IPS-18a (cell line): ENCODE measurements at regions not wholly inside any gene's neighbourhood (a gene's known extent, or its start where the extent isn't known, plus 50 kb on each side); places are given as distances from the start of the nearest gene placed in this dataset.

Experiments used
- H3K27ac ChIP-seq: one replicate; pipeline ENCODE4 v1.5.1; 2013; ENCODE audit warnings: low read length
- H3K27me3 ChIP-seq: one replicate; pipeline ENCODE4 v1.6.1; 2013; ENCODE audit warnings: mild to moderate bottlenecking, low read length; ENCODE audit not compliant: control insufficient read depth, insufficient read depth
- H3K36me3 ChIP-seq: one replicate; pipeline ENCODE4 v1.6.1; 2013; ENCODE audit warnings: low read depth, low read length; ENCODE audit not compliant: control insufficient read depth
- H3K4me1 ChIP-seq: one replicate; pipeline ENCODE4 v1.6.1; 2013; ENCODE audit warnings: low read depth, low read length; ENCODE audit not compliant: control insufficient read depth
- H3K4me3 ChIP-seq: one replicate; pipeline ENCODE4 v1.5.1; 2013; ENCODE audit warnings: low read length
- H3K9ac ChIP-seq: one replicate; pipeline ENCODE4 v1.6.1; 2013; ENCODE audit warnings: mild to moderate bottlenecking, low read length, moderate library complexity
- H3K9me3 ChIP-seq: one replicate; pipeline ENCODE4 v1.6.1; 2013; ENCODE audit warnings: low read depth, low read length; ENCODE audit not compliant: control insufficient read depth

DNA sequence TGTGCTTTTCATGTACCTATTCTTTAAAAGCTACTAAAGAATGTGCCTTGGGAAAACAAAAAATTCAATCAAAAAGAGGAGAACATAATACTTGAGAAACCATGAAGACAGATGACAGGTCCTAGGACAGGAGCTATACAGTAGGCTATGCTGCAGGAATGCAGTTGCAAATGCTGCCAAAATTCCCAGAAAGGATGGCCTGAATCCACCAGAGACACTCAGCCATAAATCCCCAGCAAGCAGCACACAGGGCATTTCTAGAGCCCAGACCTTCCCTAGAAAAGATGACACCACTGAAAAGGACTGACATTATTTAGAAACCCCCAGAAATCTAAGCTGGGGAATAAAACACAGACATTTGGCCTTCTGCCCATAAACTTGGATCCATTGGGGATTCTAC lies 237.3 kb downstream of the C7orf25 start:
- Histone ChIP-seq H3K9ac (no peak overlapping the region), H3K36me3 (no peaks in the 10 kb centered on the region), H3K4me1 (no peaks in the 10 kb centered on the region), H3K27ac (no peak overlapping the region), H3K4me3 (no peak overlapping the region), H3K9me3 (no peaks in the 10 kb centered on the region), H3K27me3 (no peaks in the 10 kb centered on the region)

DNA sequence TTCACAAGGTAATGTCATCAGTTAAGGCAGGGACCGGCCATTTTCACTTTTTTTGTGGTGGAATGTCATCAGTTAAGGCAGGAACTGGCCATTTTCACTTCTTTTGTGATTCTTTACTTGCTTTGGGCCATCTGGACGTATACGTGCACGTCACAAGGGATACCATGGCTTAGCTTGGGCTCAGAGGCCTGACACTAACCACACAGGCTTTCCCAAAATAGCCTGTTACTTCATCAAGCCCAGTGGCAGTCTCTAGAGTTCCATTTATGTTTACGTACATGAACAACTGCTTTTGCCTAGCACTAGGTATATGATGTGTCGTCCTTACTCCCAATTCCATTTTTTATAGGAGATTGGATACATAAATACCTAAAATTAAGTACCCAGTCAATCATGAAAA lies 237.9 kb downstream of the C7orf25 start:
- no peak overlapping the region for H3K9ac ChIP-seq
- H3K4me3 ChIP-seq, result no peak overlapping the region
- no peaks in the 10 kb centered on the region for H3K9me3 ChIP-seq
- H3K27ac ChIP-seq, result no peak overlapping the region
- H3K4me1 ChIP-seq, result no peaks in the 10 kb centered on the region
- H3K36me3 ChIP-seq, result no peaks in the 10 kb centered on the region
- no peaks in the 10 kb centered on the region for H3K27me3 ChIP-seq

DNA sequence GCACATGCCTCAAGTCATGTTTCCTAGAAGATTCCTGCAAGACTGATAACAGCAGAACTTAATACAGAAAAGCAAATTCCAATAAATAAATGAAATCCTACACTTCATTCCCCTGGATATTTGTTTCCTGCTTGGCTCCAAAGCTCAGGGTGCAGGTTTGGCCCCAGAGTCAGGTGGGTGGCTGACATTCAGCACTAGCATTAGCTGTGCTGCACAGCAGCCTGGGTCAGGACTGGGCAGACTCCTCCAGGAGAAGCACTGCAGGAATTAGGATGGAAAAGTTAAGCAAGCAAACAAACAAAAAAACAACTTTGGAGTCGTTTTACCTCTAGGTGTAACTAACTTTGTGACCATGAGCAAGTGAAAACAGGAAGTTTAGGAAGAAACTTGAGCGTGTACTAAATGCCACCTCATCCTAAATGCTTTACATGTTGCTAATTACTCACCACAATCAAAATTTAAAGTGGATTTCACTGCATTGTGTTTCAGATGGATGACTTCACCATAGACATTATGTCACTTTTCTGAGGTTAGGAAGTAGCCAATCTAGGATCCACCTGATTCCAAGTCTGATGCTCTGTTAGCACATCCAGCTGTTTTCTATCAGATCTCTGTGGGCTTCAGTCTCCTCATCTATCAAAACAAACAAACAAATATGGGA lies 239.4 kb downstream of the C7orf25 start:
- no peak overlapping the region for H3K9ac ChIP-seq
- H3K36me3 ChIP-seq, result no peaks in the 10 kb centered on the region
- no peaks in the 10 kb centered on the region for H3K27me3 ChIP-seq
- no peak overlapping the region for H3K4me3 ChIP-seq
- H3K27ac ChIP-seq, result no peak overlapping the region
- no peaks in the 10 kb centered on the region for H3K4me1 ChIP-seq
- peaks cover 2% of the 10 kb centered on the region for H3K9me3 ChIP-seq

DNA sequence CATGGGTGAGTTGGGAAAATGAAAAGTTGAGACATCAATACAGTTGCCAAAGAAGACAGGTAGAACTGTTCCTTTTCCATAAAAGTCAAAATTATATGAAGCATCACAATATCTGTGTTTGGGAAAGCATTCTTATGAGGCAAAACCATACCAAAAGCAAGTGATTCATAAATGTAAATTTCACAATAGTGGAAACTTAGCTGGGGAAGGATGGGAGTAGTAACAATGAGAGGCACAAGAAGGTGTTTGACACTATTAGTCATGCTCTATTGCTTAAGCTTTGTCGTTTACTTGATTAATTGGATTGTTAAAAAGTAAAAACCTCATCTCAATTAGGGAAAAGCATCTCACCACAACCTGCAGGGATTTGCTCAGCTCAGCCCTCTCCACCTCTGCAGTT lies 240.2 kb downstream of the C7orf25 start:
- Histone ChIP-seq H3K4me3 (no peak overlapping the region), H3K9ac (no peak overlapping the region), H3K27me3 (no peaks in the 10 kb centered on the region), H3K4me1 (no peaks in the 10 kb centered on the region), H3K36me3 (no peaks in the 10 kb centered on the region), H3K27ac (no peak overlapping the region), H3K9me3 (peaks cover 11% of the 10 kb centered on the region)

DNA sequence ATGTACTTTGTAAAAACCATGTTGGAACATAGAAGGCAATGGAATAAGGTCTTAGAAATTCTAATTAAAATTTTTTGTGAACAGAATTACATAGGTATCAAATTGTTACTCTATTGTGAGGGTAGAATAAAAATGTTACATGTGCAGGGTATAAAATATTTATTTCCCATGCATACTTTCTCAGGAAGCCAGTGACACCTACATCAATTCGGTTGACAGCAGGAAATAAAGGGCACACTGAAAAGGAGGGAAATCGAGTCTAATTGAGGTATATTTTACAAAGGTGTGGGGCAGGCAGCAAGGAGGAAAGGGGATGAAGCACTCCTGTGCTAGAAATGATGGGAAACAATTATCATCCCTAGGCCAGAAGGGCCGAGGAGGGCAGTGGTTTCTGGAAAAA lies 244.9 kb downstream of the C7orf25 start:
- Histone ChIP-seq H3K9ac (no peak overlapping the region), H3K27ac (no peak overlapping the region), H3K36me3 (no peaks in the 10 kb centered on the region), H3K4me1 (no peaks in the 10 kb centered on the region), H3K27me3 (no peaks in the 10 kb centered on the region), H3K4me3 (no peak overlapping the region), H3K9me3 (peaks cover 12% of the 10 kb centered on the region)

DNA sequence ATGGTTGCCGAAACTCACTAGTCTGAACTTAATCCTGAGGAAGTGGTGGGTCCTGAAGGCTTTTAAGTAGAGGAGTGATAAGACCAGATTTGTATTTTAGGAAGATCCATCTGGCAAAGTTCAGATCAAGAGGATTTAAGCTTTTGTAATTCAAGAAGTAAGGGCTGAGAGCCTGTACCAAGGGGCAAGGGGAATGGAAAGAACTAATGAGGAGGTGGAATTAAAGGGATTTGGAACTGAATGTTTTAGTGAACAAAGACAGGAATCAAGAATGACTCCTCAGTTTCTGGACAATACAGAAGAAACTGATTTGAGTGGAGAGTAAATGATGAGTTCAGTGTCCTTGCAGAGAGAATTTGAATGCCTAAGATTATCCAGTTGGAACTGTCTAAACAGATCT lies 249.0 kb downstream of the C7orf25 start:
- no peak overlapping the region for H3K4me3 ChIP-seq
- H3K27ac ChIP-seq, result no peak overlapping the region
- no peaks in the 10 kb centered on the region for H3K4me1 ChIP-seq
- H3K27me3 ChIP-seq, result no peaks in the 10 kb centered on the region
- H3K9me3 ChIP-seq, result peaks cover 16% of the 10 kb centered on the region
- no peaks in the 10 kb centered on the region for H3K36me3 ChIP-seq
- no peak overlapping the region for H3K9ac ChIP-seq

DNA sequence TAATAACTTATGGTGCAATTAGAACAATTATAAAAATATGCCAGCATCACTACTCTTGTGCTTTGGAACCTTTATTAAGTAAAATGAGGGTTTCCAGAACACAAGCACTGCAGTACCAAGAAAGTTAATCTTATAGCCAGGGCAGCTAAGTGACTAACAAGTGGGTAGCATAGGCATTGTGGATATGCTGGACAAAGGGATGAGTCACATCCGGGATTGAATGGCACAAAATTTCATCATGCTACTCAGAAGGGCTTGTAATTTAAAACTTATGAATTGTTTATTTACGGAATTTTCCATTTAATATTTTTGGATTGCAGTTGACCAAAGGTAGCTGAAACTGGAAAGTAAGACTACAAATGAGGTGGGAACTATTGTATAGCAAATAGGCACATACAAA lies 250.6 kb downstream of the C7orf25 start:
- Histone ChIP-seq H3K36me3 (no peaks in the 10 kb centered on the region), H3K4me3 (no peak overlapping the region), H3K4me1 (no peaks in the 10 kb centered on the region), H3K9me3 (peaks cover 4% of the 10 kb centered on the region), H3K9ac (no peak overlapping the region), H3K27ac (no peak overlapping the region), H3K27me3 (no peaks in the 10 kb centered on the region)

DNA sequence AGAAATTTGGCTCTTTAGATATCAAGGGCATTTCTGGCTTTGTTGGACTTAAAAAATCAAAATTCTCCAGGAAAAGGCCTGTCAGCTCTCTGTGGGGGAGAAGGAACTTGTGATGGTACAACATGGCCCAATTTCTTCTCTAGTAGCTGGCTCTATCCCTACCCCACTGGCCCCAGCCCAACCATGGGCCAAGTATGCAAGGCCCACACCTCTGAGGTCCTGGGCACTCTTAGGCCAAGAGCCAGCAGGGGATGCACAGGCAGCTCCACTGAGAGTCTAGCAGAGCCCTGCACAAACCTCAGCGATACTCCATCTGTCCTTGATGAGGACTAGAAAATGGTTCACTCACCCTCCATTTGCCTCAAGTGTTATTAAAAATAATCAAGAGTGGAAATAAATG lies 261.2 kb downstream of the C7orf25 start:
- Histone ChIP-seq H3K36me3 (no peaks in the 10 kb centered on the region), H3K27ac (no peak overlapping the region), H3K4me1 (no peaks in the 10 kb centered on the region), H3K4me3 (no peak overlapping the region), H3K9ac (no peak overlapping the region), H3K27me3 (no peaks in the 10 kb centered on the region), H3K9me3 (no peaks in the 10 kb centered on the region)

DNA sequence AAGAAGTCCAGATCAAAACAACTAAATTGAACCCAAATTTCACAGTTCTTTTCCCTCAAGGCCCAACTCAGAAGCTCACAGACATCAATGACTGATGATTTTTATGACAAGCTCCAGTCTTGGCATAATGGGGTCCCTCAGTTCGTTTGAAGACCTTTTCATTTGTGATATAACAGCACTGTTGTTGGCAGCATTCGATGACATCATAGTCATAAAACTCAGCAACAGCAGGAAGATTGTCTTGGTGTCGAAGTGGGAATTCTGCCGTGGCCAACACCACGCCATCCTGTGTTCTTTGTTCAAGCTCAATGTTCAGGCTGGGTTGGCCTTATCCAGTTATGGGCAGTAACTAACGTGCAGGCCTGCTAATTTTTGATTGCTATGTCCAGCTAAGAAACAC lies 261.7 kb downstream of the C7orf25 start:
- Histone ChIP-seq H3K36me3 (no peaks in the 10 kb centered on the region), H3K27ac (no peak overlapping the region), H3K9me3 (no peaks in the 10 kb centered on the region), H3K4me3 (no peak overlapping the region), H3K9ac (no peak overlapping the region), H3K4me1 (no peaks in the 10 kb centered on the region), H3K27me3 (no peaks in the 10 kb centered on the region)

DNA sequence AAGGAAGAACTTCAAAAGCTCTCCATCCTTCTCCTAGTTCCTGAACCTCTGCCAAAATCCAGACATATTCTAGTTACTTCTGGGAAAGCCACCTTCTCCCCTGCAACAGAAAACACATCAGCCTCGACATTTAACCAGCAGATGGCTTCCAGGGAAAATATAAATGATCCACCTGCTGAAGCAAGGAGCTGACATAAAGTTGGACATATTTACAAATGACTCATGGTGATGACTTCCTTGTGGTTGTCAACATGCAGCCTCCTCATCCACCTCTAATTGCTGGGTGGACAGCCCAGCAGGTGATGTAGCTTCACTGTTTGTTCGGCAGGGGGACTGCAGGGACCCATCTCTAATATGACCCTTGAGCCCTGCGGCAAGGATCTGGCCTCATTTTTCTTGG lies 266.0 kb downstream of the C7orf25 start:
- Histone ChIP-seq H3K27ac (no peak overlapping the region), H3K4me3 (no peak overlapping the region), H3K27me3 (no peaks in the 10 kb centered on the region)

DNA sequence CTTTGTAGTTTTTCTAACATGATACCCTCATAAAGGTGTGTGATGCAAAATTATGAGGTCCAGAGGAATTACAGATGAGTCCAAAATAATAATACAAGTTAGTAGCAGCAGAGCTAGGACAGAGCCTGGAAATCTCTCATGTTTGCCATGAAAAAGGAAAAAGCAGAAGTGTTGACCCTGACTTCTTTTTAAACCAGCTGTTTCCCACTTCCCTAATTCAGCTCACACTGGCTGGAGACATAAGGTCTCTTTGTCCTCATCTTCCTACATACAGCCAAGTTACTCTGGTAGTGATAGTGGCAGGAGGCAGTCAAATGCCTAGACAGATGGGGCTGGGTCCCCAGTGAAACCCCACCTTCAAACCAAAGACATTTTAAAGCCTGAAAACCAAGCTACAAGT lies 269.2 kb downstream of the C7orf25 start:
- Histone ChIP-seq H3K4me3 (no peak overlapping the region), H3K36me3 (no peaks in the 10 kb centered on the region), H3K27ac (no peak overlapping the region)

More for the DNA sequence above, 266.0 kb downstream of the C7orf25 start:
- H3K36me3 ChIP-seq, result no peaks in the 10 kb centered on the region
- H3K4me1 ChIP-seq, result no peaks in the 10 kb centered on the region
- H3K9ac ChIP-seq, result no peak overlapping the region
- H3K9me3 ChIP-seq, result peaks cover 4% of the 10 kb centered on the region

DNA sequence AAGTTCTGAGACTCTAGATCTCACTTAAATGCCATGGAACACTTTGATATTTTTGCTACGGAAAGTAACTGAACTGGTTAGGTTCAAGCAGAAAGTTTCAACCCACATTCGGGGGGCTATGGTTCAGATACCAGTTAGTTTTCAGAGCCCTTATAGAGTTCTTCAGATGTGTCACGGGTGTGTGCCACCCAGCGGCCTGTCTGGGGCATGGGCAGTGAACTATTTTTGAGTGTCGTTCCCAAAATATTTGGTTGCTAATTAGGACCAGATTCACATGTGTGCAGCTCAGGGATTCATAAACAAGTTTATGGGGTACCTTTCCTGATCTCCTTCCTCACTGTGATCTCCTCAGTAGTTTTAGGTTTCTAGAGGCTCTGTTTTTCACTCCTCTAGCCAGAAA lies 271.9 kb downstream of the C7orf25 start:
- no peaks in the 10 kb centered on the region for H3K36me3 ChIP-seq
- no peaks in the 10 kb centered on the region for H3K4me1 ChIP-seq
- peaks cover 4% of the 10 kb centered on the region for H3K9me3 ChIP-seq
- no peaks in the 10 kb centered on the region for H3K27me3 ChIP-seq
- H3K4me3 ChIP-seq, result no peak overlapping the region
- no peak overlapping the region for H3K9ac ChIP-seq
- H3K27ac ChIP-seq, result no peak overlapping the region

More for the DNA sequence above, 269.2 kb downstream of the C7orf25 start:
- no peaks in the 10 kb centered on the region for H3K4me1 ChIP-seq
- no peak overlapping the region for H3K9ac ChIP-seq
- no peaks in the 10 kb centered on the region for H3K27me3 ChIP-seq
- peaks cover 4% of the 10 kb centered on the region for H3K9me3 ChIP-seq
